Colon (tissue), 2 donors: ENCODE measurements at regions not wholly inside any gene's neighbourhood (a gene's known extent, or its start where the extent isn't known, plus 50 kb on each side); places are given as distances from the start of the nearest gene placed in this dataset.

ENCODE experiments used
- FAIRE-seq: peaks from 2 replicates; lab custom pipeline; 2012; peaks lifted over from hg19 to GRCh38; lab: Jason Lieb, UNC
- donor health status: control.
- donor health status: control.

DNA sequence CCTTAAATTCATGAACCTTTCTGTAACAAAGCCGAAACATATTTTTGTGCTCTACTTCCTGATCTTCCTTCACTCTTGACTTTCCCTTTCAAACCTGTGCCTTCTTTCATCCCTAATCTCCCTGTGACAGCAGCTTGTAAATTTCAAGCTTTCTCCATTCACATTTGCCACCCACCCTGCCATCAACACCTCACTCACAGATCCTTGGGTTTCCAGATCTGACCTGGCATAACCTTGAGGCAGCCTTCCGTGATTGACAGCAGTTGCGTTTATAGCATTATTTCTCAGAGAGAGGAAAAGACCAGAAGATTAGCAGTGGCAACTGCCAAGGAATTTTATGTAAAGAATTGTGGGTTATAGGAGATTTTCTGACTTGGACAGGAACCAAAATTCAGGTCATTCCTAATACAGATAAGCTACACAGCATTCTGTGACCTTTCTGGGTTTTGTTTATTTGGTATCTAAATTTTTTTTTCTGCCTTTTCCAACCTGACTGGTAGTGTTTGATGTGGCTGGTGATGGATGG lies 260.0 kb downstream of the NR2F1-AS1 start:
- FAIRE-seq, result no peak

DNA sequence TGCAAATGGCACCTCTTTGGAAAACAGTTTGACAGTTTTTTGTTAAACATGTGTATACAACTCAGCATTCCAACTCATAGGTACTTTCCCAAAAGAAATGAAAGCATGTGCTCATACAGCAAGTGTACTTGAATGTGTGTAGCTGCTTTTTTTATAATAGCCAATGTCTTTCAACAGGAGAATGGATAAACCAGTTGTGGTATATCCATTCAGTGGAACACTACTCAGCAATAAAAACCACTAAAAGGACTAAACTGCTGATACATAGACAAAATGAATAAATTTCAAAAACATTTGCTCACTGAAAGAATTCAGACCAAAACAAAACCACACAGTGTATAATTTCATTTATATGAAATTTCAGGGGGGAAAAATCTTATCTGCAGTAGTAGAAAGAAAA lies 267.3 kb downstream of the NR2F1-AS1 start:
- FAIRE-seq, result no peak

DNA sequence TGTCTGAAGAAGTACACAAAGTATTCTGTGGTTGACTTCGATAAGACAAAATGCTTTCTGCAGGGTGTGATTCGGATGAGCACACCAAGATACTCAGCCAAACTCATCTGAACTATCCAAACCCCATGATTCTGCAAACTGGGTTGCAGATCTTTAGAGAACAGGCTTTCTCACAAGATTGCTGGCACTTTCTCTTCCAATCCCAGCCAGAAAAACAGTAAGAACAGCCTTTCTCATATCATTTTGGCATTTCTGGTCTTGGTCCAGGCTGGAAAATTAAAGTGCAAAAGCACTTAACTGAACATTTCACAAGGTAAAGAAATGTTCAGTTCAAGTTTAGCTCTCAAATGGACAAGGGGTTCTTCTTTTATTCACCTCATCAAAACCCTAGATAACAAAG lies 269.1 kb downstream of the NR2F1-AS1 start:
- no peak for FAIRE-seq

DNA sequence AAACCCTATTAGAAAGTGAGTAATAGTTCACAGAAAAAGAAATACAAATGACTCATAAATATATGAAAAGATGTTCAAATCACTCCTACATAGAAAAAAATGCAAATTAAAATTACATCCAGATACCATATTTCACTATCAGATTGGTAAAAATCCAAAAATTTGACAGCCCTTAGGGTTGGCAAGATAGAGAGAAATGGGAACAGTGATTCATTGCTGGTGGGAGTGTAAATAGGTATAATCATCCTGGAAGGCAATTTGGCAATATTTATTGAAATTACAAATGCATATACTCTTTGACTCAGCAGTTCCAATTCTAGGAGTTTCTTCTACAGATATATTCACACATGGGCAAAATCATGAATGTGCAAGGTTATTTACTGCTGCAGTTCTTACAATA lies 273.5 kb downstream of the NR2F1-AS1 start:
- no peak for FAIRE-seq

DNA sequence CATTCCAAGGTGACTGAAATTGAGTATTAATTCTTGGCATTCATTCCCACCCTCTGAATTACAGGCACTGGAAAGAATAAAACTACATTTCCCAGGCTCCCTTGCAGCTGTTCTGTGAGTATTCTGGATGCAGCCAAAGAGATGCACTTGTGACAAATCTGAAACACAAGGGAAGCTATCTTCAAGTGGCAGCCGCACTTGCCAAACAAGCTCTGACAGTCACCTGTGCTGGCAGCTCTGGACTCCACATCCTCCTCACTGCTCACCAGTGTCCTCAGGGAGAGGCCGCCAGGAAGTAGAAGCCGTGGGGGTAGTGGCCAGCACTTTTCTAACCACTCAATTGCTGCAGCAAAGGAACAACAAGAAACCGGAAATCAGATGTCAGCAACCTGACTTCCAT lies 275.0 kb downstream of the NR2F1-AS1 start:
- no peak for FAIRE-seq

DNA sequence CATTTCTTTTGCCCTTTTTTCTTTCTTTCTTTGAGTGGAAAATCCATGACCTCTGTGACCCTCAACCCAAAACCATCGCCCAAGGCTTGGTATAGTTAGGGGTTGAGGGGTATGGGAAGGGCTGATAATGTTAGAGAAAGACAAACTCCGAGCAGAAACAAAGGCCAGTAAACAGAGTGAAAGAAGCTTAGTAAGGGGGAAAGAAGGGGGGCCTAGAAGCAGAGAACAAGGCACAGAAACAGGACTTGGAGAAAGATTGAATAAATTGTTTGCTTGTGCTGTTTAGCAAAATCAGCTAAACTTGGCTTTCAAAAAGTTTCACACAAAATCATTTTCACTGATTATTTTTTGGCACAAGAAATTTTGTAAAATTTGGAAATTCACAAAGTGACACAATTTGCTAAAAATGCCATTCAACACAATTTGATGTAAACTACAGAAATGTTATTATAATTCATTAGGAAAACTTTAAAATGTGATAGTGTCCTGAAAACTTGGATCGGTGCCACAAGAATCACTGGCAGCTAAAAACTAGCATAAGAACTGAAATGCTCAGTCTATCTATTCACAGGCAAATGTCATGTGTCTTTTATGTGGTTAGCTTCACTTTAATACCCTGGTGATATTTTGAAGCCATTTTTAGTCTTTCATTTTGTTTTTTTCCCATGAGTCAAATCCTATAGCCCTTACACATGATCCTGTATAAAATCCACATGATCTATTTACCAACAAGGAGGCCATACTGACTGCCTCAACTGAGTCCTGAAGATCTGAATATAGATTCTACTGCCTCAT lies 276.4 kb downstream of the NR2F1-AS1 start:
- no peak for FAIRE-seq

DNA sequence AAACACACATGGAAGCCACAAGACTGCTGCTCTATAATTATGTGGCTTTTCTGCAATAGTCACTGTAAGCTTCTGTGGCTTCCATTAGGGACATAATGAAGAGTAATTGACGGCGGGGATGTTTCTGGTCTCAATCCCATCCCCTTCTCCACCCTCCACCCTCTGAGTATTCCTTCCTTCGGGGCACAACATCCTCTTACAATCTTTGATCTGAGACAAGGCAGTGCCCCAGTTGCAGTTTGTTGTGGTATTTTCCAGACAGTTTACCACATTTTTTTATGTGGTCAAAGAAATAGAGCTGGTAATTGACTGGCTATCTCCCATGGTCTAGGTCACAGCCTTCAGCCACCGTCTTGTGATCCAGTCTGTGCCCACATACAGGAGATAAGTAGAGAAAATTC lies 277.7 kb downstream of the NR2F1-AS1 start:
- FAIRE-seq, result no peak

DNA sequence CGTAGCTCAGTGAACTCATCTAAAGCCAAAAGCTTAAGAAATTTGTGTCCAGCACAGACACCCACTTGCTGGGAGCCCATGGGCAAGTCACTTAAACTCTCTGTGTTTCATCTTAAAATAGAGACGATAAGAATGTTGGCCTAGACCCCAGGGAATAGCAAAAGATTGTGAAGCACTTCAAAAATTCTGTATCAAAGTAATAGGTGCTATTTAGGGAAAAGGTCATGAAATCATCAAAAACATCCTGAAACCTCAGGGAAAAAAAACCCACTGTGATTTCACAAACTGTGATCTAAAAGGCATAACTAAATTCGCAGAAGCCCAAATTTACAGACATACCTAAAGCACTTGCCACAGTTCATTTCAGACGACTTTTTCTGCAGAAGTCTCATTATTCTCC lies 278.3 kb downstream of the NR2F1-AS1 start:
- no peak for FAIRE-seq

DNA sequence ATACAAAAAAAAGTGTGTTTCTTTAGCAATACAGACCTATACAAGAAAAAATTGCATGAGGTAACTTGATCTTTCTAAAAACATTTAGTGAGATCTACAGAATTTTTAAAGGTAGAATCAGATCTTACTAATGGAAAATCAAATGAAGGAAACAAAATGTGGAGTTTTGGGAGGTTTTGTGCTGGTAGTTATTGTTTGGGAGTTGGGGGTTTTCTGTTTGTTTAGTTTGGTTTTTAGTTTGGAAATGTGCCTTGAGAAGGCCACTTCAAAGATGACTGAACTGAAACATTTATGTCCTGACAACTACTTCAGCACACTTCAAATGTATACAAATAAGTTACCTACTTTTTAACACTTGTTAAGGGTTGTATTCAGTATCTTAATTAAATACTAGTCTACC lies 280.1 kb downstream of the NR2F1-AS1 start:
- no peak for FAIRE-seq

DNA sequence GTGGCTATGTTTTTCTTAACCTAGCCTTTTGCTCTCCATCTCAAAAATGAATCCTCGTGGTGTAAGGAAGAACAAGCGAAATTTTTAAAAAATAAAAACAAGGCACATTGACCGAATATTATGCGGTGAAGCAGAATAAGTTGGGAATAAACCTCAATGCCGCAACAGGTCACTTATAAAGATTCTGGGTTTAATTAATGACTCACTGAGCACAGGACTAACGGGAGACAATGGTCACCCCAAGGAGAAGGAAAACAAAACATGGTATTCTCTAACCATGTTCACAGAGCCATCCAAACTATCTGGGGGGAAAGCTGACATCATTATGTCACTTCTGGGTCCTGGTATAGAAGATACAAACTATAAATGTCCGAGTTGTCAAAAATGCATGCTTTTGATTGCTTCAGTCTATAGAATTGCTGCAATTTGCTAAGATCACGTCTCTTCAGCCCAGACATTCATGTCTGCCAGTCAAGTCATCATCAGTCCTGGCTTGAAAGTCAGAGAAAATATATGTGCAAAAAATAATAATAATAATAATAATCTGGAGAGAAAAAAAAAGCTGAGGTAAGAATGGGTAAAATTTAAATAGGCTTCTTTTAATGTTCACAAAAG lies 280.6 kb downstream of the NR2F1-AS1 start:
- no peak for FAIRE-seq

DNA sequence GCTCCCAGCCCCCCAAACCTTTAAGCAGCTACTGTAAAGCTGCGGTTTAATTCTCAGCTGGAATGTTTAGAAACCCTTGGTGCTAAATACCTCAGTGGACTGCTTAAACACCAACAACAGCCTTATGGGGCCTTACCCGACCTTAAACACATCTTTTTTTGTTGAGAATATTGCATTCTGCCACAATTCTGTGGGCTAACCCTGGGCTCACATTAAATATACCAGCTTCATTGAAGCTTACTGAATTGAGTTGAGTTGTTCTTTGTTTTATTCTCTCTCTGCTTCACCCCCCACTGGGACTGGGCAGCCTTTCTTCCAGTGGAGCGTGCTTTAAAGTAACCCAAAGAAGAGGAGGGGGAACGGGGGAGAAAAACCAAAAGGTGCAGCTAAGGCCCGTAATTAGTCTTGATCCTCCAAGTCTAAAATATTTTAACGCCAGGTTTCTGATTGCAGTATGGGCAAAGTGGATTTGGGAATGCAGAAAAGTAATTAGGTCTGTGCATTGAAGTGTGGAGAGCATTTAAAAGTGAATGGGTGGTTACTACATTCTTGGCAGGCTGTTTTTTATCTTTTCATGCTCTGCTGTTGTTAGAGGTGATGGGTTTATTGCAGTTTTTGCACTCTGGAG lies 281.2 kb downstream of the NR2F1-AS1 start:
- no peak for FAIRE-seq

DNA sequence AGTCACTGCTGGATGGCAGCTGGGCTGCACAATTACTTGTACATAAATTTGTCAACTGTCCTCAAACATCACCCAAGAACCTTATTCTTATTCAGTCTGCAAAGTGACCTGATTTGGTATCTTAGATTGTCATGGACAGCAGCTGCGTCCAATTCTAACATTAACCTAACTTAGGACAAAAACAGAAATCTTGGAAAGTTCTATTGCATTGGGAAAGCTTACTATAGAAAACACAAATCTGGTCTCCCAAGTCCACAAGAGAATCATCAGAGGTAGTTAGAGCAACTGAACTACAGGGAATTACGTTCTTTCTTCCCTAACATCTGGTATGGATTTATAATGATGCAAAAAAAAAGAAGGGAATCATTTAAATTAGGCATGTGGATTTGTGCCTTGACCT lies 283.9 kb downstream of the NR2F1-AS1 start:
- FAIRE-seq, result no peak

DNA sequence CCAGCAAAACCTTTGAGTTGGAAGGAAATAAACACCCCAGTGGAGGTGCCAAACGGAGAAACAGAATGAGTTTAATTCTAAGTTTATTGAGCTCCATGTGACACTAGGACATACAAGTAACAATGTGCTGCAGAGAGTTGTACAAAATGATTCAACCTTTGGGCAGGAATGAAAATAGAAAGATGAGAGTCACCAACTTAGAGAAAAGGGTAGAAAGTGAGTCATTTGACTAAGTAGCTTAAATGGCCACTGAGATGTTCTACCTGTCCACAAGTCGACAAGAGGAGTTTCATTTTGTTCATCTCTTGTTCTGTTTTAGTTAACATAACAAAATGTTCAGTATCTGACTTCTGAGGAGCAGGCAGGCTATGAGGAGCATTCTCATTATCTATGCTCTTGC lies 284.7 kb downstream of the NR2F1-AS1 start:
- no peak for FAIRE-seq

DNA sequence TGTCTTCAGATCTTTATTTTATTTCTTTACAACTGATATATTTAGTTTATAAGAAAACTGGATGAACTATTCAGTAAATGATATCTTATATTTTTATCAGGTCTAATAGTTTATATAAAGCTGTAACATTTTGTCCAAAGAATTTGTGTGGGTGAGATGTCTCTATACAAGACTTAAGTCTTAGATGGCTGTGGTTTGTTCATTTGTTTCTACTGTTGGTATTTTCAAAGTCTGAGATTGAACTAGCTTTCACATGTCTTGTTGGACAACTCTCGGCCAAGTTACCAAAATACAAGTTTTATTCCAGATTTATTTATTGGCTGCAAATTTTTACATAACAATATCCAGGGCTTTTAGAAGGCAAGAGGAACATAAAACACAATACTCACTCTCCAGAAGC lies 286.0 kb downstream of the NR2F1-AS1 start:
- no peak for FAIRE-seq

DNA sequence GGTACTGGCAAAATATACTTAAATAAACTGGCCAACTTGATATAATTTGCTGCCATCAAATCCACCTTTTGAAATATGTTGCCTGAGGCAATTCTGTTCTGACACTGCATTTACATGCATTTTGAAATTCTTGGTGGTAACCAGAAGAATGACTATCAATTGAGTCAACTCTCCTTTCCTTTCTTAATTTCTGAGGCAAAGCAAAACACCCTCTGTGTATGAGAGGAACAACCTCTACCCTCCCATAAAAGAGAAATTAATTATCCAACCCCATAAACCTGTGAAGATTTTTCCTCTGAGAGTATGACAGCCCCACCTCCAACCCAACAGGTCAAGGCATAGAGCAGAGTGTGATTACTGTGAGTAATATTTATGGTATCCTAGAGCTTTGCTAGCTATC lies 286.8 kb downstream of the NR2F1-AS1 start:
- no peak for FAIRE-seq

DNA sequence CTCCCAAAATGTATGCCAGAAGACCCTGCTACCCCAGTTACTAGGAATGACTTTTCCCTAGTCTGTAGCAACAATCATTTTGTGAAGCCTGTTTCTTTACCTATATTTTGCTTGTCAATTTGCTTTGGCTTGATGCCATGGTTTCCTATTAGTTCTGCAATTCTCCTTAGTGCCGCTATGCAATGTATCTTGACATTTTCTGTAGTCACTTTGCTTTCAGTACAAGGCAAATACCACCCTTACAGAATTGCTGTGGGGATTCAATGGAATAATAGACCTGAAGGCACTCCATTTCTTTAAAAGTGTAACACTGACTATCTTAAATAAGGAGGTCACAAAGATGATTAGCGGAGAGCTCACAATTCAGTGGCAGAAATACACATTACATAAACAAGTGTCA lies 291.1 kb downstream of the NR2F1-AS1 start:
- no peak for FAIRE-seq

DNA sequence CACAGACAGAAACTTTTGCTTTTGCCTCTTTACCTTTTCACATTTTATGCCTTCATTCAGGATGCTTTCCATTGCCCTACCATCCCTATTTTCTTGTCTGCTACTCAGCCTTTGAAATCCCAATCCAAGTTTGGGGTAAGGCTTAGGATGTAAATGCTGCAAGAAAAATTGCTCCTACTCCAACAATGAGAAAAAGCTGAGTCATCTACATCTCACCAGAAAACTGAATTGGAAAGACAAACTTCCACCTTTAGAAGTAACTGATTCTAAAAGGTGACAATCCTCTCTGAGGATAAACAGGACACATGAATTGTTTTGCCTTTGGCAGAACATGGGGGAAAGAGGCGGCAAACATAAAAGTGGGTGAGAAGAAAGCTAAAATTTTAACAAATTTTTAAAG lies 295.6 kb downstream of the NR2F1-AS1 start:
- no peak for FAIRE-seq

DNA sequence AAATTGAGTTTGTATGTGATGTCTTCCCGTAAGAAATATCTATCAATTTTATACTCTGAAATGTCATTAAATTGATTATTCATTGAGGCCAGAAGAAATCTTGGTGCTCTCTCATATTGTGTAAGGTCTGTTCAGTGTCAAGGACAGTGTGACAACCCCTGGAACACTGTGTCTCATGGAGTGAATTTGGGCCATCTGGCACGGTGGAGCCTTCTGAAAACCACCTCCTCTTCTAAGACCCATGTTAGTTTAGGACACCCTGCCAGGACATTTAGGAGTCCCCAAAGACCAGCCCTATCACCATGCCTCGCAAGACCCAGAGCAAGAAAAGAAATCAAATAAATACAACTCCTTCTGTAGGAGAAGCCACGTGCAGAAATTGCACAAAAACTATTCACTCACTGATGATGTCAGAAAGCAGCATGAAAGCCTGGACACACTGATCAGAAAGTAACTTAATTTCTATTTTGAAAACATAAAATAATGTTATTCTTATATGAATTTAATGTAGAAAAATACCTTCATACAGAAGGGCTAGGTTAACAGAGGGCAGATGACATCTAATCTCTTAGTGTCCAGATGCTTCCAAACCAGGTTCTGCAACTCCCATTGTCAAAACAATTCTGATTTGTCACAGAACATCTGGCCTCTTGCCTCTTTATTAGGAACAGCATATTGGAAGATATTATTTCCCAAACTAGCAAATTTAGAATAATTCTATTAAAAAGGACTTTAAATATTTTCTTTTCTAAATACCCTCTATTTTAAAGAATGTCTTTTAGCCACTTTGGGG lies 298.8 kb downstream of the NR2F1-AS1 start:
- FAIRE-seq, result no peak

DNA sequence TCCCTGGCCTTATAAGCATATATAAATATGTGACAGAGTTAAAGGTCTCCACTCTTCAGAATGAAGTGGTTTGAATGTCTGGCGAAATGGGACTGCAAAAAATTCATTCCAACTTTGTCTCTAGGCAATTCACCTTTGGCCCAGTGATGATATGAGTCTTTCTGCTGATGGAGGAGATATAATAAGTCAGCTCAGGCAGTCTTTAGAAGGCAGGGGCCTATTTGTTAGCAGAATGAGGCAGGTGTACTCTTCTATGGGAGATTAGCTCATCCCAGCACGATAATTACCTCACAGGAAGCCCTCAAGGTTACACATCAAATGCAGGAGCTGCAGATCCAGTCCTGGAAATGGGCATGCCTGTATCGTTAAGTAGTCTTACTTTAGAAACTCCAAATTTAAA lies 300.5 kb downstream of the NR2F1-AS1 start:
- no peak for FAIRE-seq

DNA sequence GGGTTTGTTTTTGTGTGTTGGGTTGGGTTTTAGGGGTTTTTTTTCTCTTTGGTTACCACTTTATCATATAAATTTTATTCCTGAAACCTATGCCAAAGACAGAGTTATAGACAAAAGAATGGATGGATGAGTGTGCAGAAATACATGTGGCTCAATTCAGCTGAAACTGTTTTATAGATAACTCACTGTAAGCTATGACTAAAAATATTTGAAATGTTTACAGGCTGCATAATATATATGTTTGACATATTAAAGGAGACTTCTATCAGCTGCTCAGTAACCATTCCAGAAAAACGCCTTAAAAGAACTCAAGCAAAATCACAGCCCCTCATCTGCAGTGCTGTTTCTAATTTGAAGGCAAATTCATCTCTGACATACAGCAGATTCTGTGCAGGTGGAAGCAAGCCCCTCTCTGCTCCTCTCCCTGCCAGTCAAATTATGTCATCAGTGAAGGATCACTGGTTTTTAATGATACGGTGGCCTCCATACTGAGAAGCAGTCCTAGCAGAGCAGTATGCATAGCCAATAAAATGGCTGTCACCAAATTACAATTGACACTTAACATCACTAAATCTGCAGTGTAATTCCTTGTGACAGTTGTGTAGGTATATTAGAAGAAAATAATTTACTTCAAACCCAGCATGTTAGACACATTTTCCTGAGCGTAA lies 301.6 kb downstream of the NR2F1-AS1 start:
- FAIRE-seq, result no peak

DNA sequence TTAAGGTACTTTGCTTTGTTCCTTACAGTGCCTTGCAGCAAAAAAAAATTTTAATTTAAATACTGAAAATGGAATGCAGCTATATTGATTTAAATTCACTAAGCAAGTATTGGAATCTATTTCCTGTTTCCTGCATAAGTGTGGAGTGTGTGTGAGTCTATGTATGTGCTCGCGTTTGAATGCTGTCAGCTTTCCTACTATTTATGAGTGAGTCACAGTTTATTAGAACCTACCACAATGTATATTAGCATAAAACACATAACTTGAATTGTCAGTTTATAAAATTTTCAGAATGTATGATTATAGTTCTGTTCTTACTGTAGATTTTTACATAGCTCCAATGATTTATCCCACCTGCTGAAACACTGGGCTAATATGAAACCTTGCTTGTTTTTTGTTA lies 302.1 kb downstream of the NR2F1-AS1 start:
- no peak for FAIRE-seq

DNA sequence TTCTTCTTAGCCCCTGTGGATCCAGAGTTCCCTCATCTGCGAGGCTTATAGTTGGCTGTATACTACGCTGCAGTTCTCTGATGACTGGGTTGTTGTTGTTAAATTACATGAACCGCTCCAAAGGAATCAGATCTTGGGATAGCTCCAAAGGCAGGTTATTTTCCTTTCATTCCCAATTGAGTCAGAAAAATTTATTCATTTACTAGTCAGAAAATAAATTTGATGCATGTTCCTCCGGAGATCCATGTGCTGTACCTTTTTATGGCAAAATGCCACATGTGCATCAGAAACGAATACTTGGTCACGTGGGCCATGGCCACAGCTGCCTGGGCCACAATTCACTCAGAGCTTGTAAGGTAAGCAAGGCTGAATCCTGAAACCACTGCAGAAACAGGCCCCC lies 304.0 kb downstream of the NR2F1-AS1 start:
- FAIRE-seq, result no peak
